Loucy (cell line): ENCODE measurements at regions not wholly inside any gene's neighbourhood (a gene's known extent, or its start where the extent isn't known, plus 50 kb on each side); places are given as distances from the start of the nearest gene placed in this dataset.

Experiments
- H2AFZ ChIP-seq: fragments of 200-600 bp; sonication (generic); 2 replicates; pipeline ENCODE4 v1.6.0; 2016; ENCODE audit warnings: antibody characterized with exemption, mild to moderate bottlenecking, low read length, moderate library complexity
- H3F3A ChIP-seq: fragments of 200-600 bp; 2 replicates; pipeline ENCODE4 v1.6.0; 2016; ENCODE audit warnings: antibody characterized with exemption, low read depth, mild to moderate bottlenecking
- H3K27me3 ChIP-seq: fragments of 200-600 bp; sonication (generic); 2 replicates; pipeline ENCODE4 v1.6.1; 2014; ENCODE audit warnings: low read length, mild to moderate bottlenecking; ENCODE audit not compliant: insufficient read depth, poor library complexity, severe bottlenecking
- H3K36me3 ChIP-seq: fragments of 200-600 bp; sonication (generic); 2 replicates; pipeline ENCODE4 v1.6.1; 2016; ENCODE audit warnings: low read length; ENCODE audit not compliant: insufficient read depth
- H3K4me1 ChIP-seq: fragments of 200-600 bp; sonication (generic); 2 replicates; pipeline ENCODE4 v1.5.1; 2014; ENCODE audit warnings: low read length, mild to moderate bottlenecking; ENCODE audit not compliant: insufficient read depth, poor library complexity, severe bottlenecking
- H3K4me2 ChIP-seq: fragments of 200-600 bp; sonication (generic); 2 replicates; pipeline ENCODE4 v1.6.0; 2014; ENCODE audit warnings: antibody characterized with exemption, low read length, low read depth, mild to moderate bottlenecking; ENCODE audit not compliant: poor library complexity, severe bottlenecking
- H3K4me3 ChIP-seq: fragments of 200-600 bp; sonication (generic); 2 replicates; pipeline ENCODE4 v1.5.1; 2014; ENCODE audit warnings: low read length, mild to moderate bottlenecking, mixed read lengths; ENCODE audit not compliant: poor library complexity, severe bottlenecking
- H3K79me2 ChIP-seq: fragments of 200-600 bp; sonication (generic); 2 replicates; pipeline ENCODE4 v1.6.1; 2014; ENCODE audit warnings: low read length; ENCODE audit not compliant: insufficient read depth
- H3K9ac ChIP-seq: fragments of 200-600 bp; sonication (generic); 2 replicates; pipeline ENCODE4 v1.6.0; 2014; ENCODE audit warnings: mild to moderate bottlenecking, low read depth, low read length, moderate library complexity; ENCODE audit not compliant: poor library complexity, severe bottlenecking
- H3K9me2 ChIP-seq: fragments of 200-600 bp; sonication (generic); replicated peaks from 2 replicates; pipeline ENCODE4 v1.6.1; 2016; ENCODE audit warnings: low read depth, low read length, mixed read lengths
- H3K9me3 ChIP-seq: fragments of 200-600 bp; sonication (generic); 2 replicates; pipeline ENCODE4 v1.6.1; 2014; ENCODE audit warnings: mild to moderate bottlenecking, antibody characterized with exemption, low read length, low read depth; ENCODE audit not compliant: insufficient read depth
- H4K20me1 ChIP-seq: fragments of 200-600 bp; sonication (generic); 2 replicates; pipeline ENCODE4 v1.6.0; 2014; ENCODE audit warnings: antibody characterized with exemption, low read length, mild to moderate bottlenecking; ENCODE audit not compliant: insufficient read depth, poor library complexity, severe bottlenecking
- EZH2phosphoT487 ChIP-seq: fragments of 200-600 bp; IDR thresholded peaks from 2 replicates; pipeline ENCODE4 v1.6.1; 2018; ENCODE audit warnings: antibody characterized with exemption, mild to moderate bottlenecking, moderate library complexity, borderline replicate concordance
- TF ChIP-seq, protein P1 (sequence below): fragments of 200-600 bp; sonication (generic); conservative IDR thresholded peaks from 2 replicates; pipeline ENCODE4 v1.5.1; 2014; ENCODE audit warnings: mild to moderate bottlenecking, antibody characterized with exemption, low read length

GRCh38 chr2:52097071-52097470, 1065.1 kb upstream of the NRXN1 start:
- H3K4me1 ChIP-seq: no peaks in the 10 kb centered on the region
- H3K4me3 ChIP-seq: no peak overlapping the region
- H3K9me2 ChIP-seq: no peaks in the 10 kb centered on the region; the same call in 1 of the 2 replicates
- H2AFZ ChIP-seq: no peak overlapping the region
- H3F3A ChIP-seq: no peaks in the 10 kb centered on the region
- H3K9ac ChIP-seq: no peak overlapping the region
- no peaks in the 10 kb centered on the region for H3K36me3 ChIP-seq
- H3K27me3 ChIP-seq: no peaks in the 10 kb centered on the region
- H3K79me2 ChIP-seq: no peaks in the 10 kb centered on the region
- H3K9me3 ChIP-seq: no peaks in the 10 kb centered on the region
- TF ChIP-seq, protein P1, sequence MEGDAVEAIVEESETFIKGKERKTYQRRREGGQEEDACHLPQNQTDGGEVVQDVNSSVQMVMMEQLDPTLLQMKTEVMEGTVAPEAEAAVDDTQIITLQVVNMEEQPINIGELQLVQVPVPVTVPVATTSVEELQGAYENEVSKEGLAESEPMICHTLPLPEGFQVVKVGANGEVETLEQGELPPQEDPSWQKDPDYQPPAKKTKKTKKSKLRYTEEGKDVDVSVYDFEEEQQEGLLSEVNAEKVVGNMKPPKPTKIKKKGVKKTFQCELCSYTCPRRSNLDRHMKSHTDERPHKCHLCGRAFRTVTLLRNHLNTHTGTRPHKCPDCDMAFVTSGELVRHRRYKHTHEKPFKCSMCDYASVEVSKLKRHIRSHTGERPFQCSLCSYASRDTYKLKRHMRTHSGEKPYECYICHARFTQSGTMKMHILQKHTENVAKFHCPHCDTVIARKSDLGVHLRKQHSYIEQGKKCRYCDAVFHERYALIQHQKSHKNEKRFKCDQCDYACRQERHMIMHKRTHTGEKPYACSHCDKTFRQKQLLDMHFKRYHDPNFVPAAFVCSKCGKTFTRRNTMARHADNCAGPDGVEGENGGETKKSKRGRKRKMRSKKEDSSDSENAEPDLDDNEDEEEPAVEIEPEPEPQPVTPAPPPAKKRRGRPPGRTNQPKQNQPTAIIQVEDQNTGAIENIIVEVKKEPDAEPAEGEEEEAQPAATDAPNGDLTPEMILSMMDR: no peak
- TF ChIP-seq EZH2phosphoT487: no peak
- H4K20me1 ChIP-seq: no peaks in the 10 kb centered on the region
- no peak overlapping the region for H3K4me2 ChIP-seq

DNA sequence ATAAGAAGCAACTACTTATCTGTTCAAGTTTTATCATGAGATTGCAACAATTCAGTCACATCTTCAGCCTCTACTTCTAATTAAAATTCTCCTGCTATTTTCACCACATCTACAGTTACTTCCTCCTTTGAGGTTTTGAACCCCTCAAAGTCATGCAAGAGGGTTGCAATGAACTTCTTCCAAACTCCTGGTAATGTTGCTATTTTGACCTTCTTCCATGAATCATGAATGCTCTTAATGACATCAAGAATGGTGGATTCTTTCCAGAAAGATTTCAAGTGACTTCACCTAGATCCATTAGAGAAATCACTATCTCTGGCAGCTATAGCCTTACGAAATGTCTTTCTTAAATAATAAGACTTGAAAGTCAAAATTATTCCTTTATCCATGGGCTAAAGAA, 1052.8 kb upstream of the NRXN1 start:
- H3K27me3 ChIP-seq: no peaks in the 10 kb centered on the region
- no peak overlapping the region for H3K4me3 ChIP-seq
- H3K79me2 ChIP-seq: no peaks in the 10 kb centered on the region
- no peaks in the 10 kb centered on the region for H3K36me3 ChIP-seq
- H4K20me1 ChIP-seq: no peaks in the 10 kb centered on the region
- no peak overlapping the region for H3K4me2 ChIP-seq
- H2AFZ ChIP-seq: no peak overlapping the region
- H3K9ac ChIP-seq: no peak overlapping the region
- H3K4me1 ChIP-seq: no peaks in the 10 kb centered on the region
- no peaks in the 10 kb centered on the region for H3K9me2 ChIP-seq
- no peaks in the 10 kb centered on the region for H3K9me3 ChIP-seq
- TF ChIP-seq, protein P1: no peak
- no peak for TF ChIP-seq EZH2phosphoT487
- no peaks in the 10 kb centered on the region for H3F3A ChIP-seq

GRCh38 chr2:52083214-52083613, 1051.3 kb upstream of the NRXN1 start:
- no peaks in the 10 kb centered on the region for H3K4me1 ChIP-seq

More at GRCh38 chr2:52083214-52083613, 1051.3 kb upstream of the NRXN1 start:
- no peak for TF ChIP-seq EZH2phosphoT487
- TF ChIP-seq, protein P1: no peak
- H3F3A ChIP-seq: no peaks in the 10 kb centered on the region
- H3K9me2 ChIP-seq: no peaks in the 10 kb centered on the region
- no peaks in the 10 kb centered on the region for H3K79me2 ChIP-seq
- no peak overlapping the region for H3K4me2 ChIP-seq
- H4K20me1 ChIP-seq: no peaks in the 10 kb centered on the region
- no peak overlapping the region for H3K9ac ChIP-seq
- H3K27me3 ChIP-seq: no peaks in the 10 kb centered on the region
- H2AFZ ChIP-seq: no peak overlapping the region
- H3K9me3 ChIP-seq: no peaks in the 10 kb centered on the region
- H3K4me3 ChIP-seq: no peak overlapping the region
- no peaks in the 10 kb centered on the region for H3K36me3 ChIP-seq
